CD4-positive, alpha-beta T cell treated with Interleukin-12 subunit alpha and Interleukin-12 subunit beta, for 1 hour (primary cell): ENCODE measurements at regions not wholly inside any gene's neighbourhood (a gene's known extent, or its start where the extent isn't known, plus 50 kb on each side); places are given as distances from the start of the nearest gene placed in this dataset.

Source experiments
- DNase-seq: peaks from one replicate; pipeline ENCODE4 v3.0.0-alpha.2; 2020

GRCh38 chr7:52114509-52114908 is 797.9 kb upstream of the COBL start:
- DNase-seq, result no peak

GRCh38 chr7:52114056-52114455 is 797.4 kb upstream of the COBL start:
- DNase-seq, result no peak

GRCh38 chr7:52107355-52107754 is 790.7 kb upstream of the COBL start:
- DNase-seq, result no peak

GRCh38 chr7:52095861-52096260 is 779.3 kb upstream of the COBL start:
- no peak for DNase-seq

- no peak for DNase-seq
Observed at GRCh38 chr7:52091996-52092395, 775.4 kb upstream of the COBL start.

- no peak for DNase-seq
Observed at GRCh38 chr7:52091101-52091500, 774.5 kb upstream of the COBL start.

GRCh38 chr7:52088008-52088901 is 771.6 kb upstream of the COBL start:
- no peak for DNase-seq

GRCh38 chr7:52085610-52086009 is 769.0 kb upstream of the COBL start:
- DNase-seq, result no peak

GRCh38 chr7:52080493-52080892 is 763.9 kb upstream of the COBL start:
- DNase-seq, result no peak

GRCh38 chr7:52079726-52080125 is 763.1 kb upstream of the COBL start:
- no peak for DNase-seq

- DNase-seq, result no peak
Observed at GRCh38 chr7:52077571-52077970, 761.0 kb upstream of the COBL start.

GRCh38 chr7:52074912-52075311 is 758.3 kb upstream of the COBL start:
- no peak for DNase-seq

GRCh38 chr7:52074071-52074470 is 757.5 kb upstream of the COBL start:
- no peak for DNase-seq

- no peak for DNase-seq
Observed at GRCh38 chr7:52071744-52072143, 755.1 kb upstream of the COBL start.

GRCh38 chr7:52064493-52064892 is 747.9 kb upstream of the COBL start:
- no peak for DNase-seq

GRCh38 chr7:52061666-52062065 is 745.1 kb upstream of the COBL start:
- no peak for DNase-seq

- DNase-seq, result no peak
Observed at GRCh38 chr7:52053525-52053924, 736.9 kb upstream of the COBL start.

GRCh38 chr7:52030722-52031121 is 714.1 kb upstream of the COBL start:
- no peak for DNase-seq

GRCh38 chr7:52026140-52026539 is 709.5 kb upstream of the COBL start:
- DNase-seq, result no peak

GRCh38 chr7:52021343-52021742 is 704.7 kb upstream of the COBL start:
- DNase-seq, result no peak

GRCh38 chr7:52018680-52019054 is 702.1 kb upstream of the COBL start:
- no peak for DNase-seq

GRCh38 chr7:52017802-52018679 is 701.4 kb upstream of the COBL start:
- no peak for DNase-seq

- no peak for DNase-seq
Observed at GRCh38 chr7:52009181-52009580, 692.6 kb upstream of the COBL start.

- no peak for DNase-seq
Observed at GRCh38 chr7:52006674-52007073, 690.1 kb upstream of the COBL start.
